H54 (cell line): ENCODE measurements at regions not wholly inside any gene's neighbourhood (a gene's known extent, or its start where the extent isn't known, plus 50 kb on each side); places are given as distances from the start of the nearest gene placed in this dataset.

ENCODE experiments used
- DNase-seq: peaks from one replicate; pipeline ENCODE4 v3.0.0; 2011; ENCODE audit warnings: low spot score, mixed read lengths; ENCODE audit not compliant: insufficient read length
- FAIRE-seq: peaks from 3 replicates; lab custom pipeline; 2011; peaks lifted over from hg19 to GRCh38; lab: Jason Lieb, UNC
- POLR2A ChIP-seq: IDR thresholded peaks from 2 replicates; pipeline ENCODE4 v1.6.1; 2011; ENCODE audit warnings: low read depth, mild to moderate bottlenecking, low read length

- no peak for TF ChIP-seq POLR2A
- no peak for FAIRE-seq
- no peak for DNase-seq
These were observed 120.7 kb upstream of the RIOK3 start for GRCh38 chr18:23332356-23332755.

GRCh38 chr18:23333827-23334226 is 119.3 kb upstream of the RIOK3 start:
- no peak for TF ChIP-seq POLR2A
- FAIRE-seq: no peak
- DNase-seq: no peak

- TF ChIP-seq POLR2A: no peak
- no peak for FAIRE-seq
- DNase-seq: no peak
These were observed 118.5 kb upstream of the RIOK3 start for GRCh38 chr18:23334569-23334968.

GRCh38 chr18:23336101-23336500 is 117.0 kb upstream of the RIOK3 start:
- DNase-seq (no peak), FAIRE-seq (no peak)
- no peak for TF ChIP-seq POLR2A

- no peak for TF ChIP-seq POLR2A
- FAIRE-seq (no peak), DNase-seq (no peak)
These were observed 115.3 kb upstream of the RIOK3 start for GRCh38 chr18:23337599-23338444.

GRCh38 chr18:23340661-23341060 is 112.4 kb upstream of the RIOK3 start:
- DNase-seq (no peak), FAIRE-seq (no peak)
- no peak for TF ChIP-seq POLR2A

- DNase-seq: no peak
- no peak for TF ChIP-seq POLR2A
- no peak for FAIRE-seq
These were observed 111.7 kb upstream of the RIOK3 start for GRCh38 chr18:23341383-23341782.

GRCh38 chr18:23341983-23342382 is 111.1 kb upstream of the RIOK3 start:
- no peak for TF ChIP-seq POLR2A
- DNase-seq: no peak
- FAIRE-seq: no peak

GRCh38 chr18:23342506-23342905 is 110.6 kb upstream of the RIOK3 start:
- no peak for TF ChIP-seq POLR2A
- FAIRE-seq: no peak
- DNase-seq: no peak

GRCh38 chr18:23350188-23350587 is 102.9 kb upstream of the RIOK3 start:
- DNase-seq (no peak), FAIRE-seq (no peak)
- TF ChIP-seq POLR2A: no peak

- DNase-seq: no peak
- TF ChIP-seq POLR2A: no peak
- FAIRE-seq: no peak
These were observed 101.6 kb upstream of the RIOK3 start for GRCh38 chr18:23351521-23351920.

GRCh38 chr18:23352042-23352441 is 101.0 kb upstream of the RIOK3 start:
- TF ChIP-seq POLR2A: no peak
- DNase-seq: no peak
- FAIRE-seq: no peak

GRCh38 chr18:23353459-23353858 is 99.6 kb upstream of the RIOK3 start:
- TF ChIP-seq POLR2A: no peak
- no peak for DNase-seq
- FAIRE-seq: no peak

GRCh38 chr18:23354625-23355024 is 98.5 kb upstream of the RIOK3 start:
- FAIRE-seq (no peak), DNase-seq (no peak)
- no peak for TF ChIP-seq POLR2A

- DNase-seq (no peak), FAIRE-seq (no peak)
- no peak for TF ChIP-seq POLR2A
These were observed 97.9 kb upstream of the RIOK3 start for GRCh38 chr18:23355206-23355605.

- FAIRE-seq (no peak), DNase-seq (no peak)
- no peak for TF ChIP-seq POLR2A
These were observed 96.7 kb upstream of the RIOK3 start for GRCh38 chr18:23356424-23356823.
